PC-3 (cell line): ENCODE measurements at regions not wholly inside any gene's neighbourhood (a gene's known extent, or its start where the extent isn't known, plus 50 kb on each side); places are given as distances from the start of the nearest gene placed in this dataset.

Source experiments
- ATAC-seq: fragments of 200-7000 bp; cut with Tn5 transposase; 2 replicates; pipeline ENCODE4 v1.9.1; 2020; ENCODE audit warnings: mild to moderate bottlenecking, moderate library complexity
- BruUV-seq: library from RNA; stranded (reverse); fragments of 400-500 nt; replicated peaks from 2 replicates; lab custom pipeline; 2021; lab: Mats Ljungman, UMichigan
- CTCF ChIA-PET: fragments of 300-600 bp; sonication (Branson Sonifier 250); formaldehyde crosslinking; loops from one replicate; lab custom pipeline; 2022; ENCODE audit warnings: antibody characterized with exemption; lab: Charles Lee
- POLR2A ChIA-PET: fragments of 300-600 bp; sonication (Branson Sonifier 250); formaldehyde crosslinking; loops from one replicate; lab custom pipeline; 2022; ENCODE audit warnings: antibody characterized with exemption; ENCODE audit not compliant: unreplicated experiment; lab: Charles Lee
- DNase-seq: peaks from one replicate; pipeline ENCODE4 v3.0.0-alpha.2; 2015
- H2AFZ ChIP-seq: fragments of 300-600 bp; sonication (generic); 2 replicates; pipeline ENCODE4 v1.6.0; 2016; ENCODE audit warnings: antibody characterized with exemption, low read length
- H3F3A ChIP-seq: fragments of 300-600 bp; sonication (generic); one replicate; pipeline ENCODE4 v1.6.0; 2017; ENCODE audit warnings: antibody characterized with exemption, low read length, control low read depth, mild to moderate bottlenecking; ENCODE audit not compliant: unreplicated experiment
- H3K27ac ChIP-seq: fragments of 300-600 bp; sonication (generic); 2 replicates; pipeline ENCODE4 v1.5.1; 2016; ENCODE audit warnings: mild to moderate bottlenecking, low read length
- H3K27me3 ChIP-seq: fragments of 300-600 bp; sonication (generic); 2 replicates; pipeline ENCODE4 v1.6.1; 2016; ENCODE audit warnings: low read length, mixed read lengths
- H3K36me3 ChIP-seq: fragments of 300-600 bp; sonication (generic); 2 replicates; pipeline ENCODE4 v1.6.1; 2016; ENCODE audit warnings: low read depth, mixed run types, low read length, mixed read lengths
- H3K4me1 ChIP-seq: fragments of 300-600 bp; sonication (generic); 2 replicates; pipeline ENCODE4 v1.5.1; 2016; ENCODE audit warnings: low read length; ENCODE audit not compliant: insufficient read depth
- H3K4me2 ChIP-seq: fragments of 300-600 bp; sonication (generic); 2 replicates; pipeline ENCODE4 v1.6.0; 2016; ENCODE audit warnings: low read length
- H3K4me3 ChIP-seq: fragments of 300-600 bp; sonication (generic); 2 replicates; pipeline ENCODE4 v1.5.1; 2016; ENCODE audit warnings: mild to moderate bottlenecking, low read length, mixed read lengths
- H3K79me2 ChIP-seq: fragments of 300-600 bp; sonication (generic); 2 replicates; pipeline ENCODE4 v1.6.1; 2017; ENCODE audit warnings: low read length, mixed read lengths
- H3K9ac ChIP-seq: fragments of 300-600 bp; sonication (generic); 2 replicates; pipeline ENCODE4 v1.6.0; 2016; ENCODE audit warnings: mild to moderate bottlenecking, low read length
- H3K9me2 ChIP-seq: fragments of 300-600 bp; sonication (generic); replicated peaks from 2 replicates; pipeline ENCODE4 v1.6.1; 2016; ENCODE audit warnings: mixed run types, low read length, mixed read lengths
- H3K9me3 ChIP-seq: fragments of 300-600 bp; sonication (generic); 2 replicates; pipeline ENCODE4 v1.6.1; 2016; ENCODE audit warnings: low read length, mixed read lengths
- H4K20me1 ChIP-seq: fragments of 300-600 bp; sonication (generic); 2 replicates; pipeline ENCODE4 v1.6.1; 2016; ENCODE audit warnings: low read length, mixed read lengths
- CTCF ChIP-seq: fragments of 300-600 bp; sonication (generic); conservative IDR thresholded peaks from 2 replicates; pipeline ENCODE4 v1.5.1; 2017; ENCODE audit warnings: antibody characterized with exemption, low read depth, mild to moderate bottlenecking, low read length
- EZH2 ChIP-seq: fragments of 300-600 bp; sonication (generic); IDR thresholded peaks from one replicate; pipeline ENCODE4 v1.6.1; 2017; ENCODE audit warnings: antibody characterized with exemption, mild to moderate bottlenecking, low read length; ENCODE audit not compliant: unreplicated experiment
- EZH2phosphoT487 ChIP-seq: fragments of 300-600 bp; sonication (generic); IDR thresholded peaks from 2 replicates; pipeline ENCODE4 v1.6.1; 2018; ENCODE audit warnings: mild to moderate bottlenecking, antibody characterized with exemption, low read length, borderline replicate concordance
- intact Hi-C: fragments of 100-400 bp; cut with micrococcal nuclease; formaldehyde crosslinking; loops from 2 replicates; pipeline ENCODE4 v1.9.0; 2023

- H3F3A ChIP-seq, result no peaks in the 10 kb centered on the region
- no peak for ATAC-seq
- ChIA-PET CTCF (no interaction called here), POLR2A (no interaction called here)
- no peaks in the 10 kb centered on the region for H3K27me3 ChIP-seq
- DNase-seq, result no peak
- H4K20me1 ChIP-seq, result no peaks in the 10 kb centered on the region
- H3K27ac ChIP-seq, result no peak overlapping the region
- TF ChIP-seq EZH2phosphoT487 (no peak), EZH2 (no peak), CTCF (no peak)
- no TSS peak for BruUV-seq
- H3K4me3 ChIP-seq, result no peak overlapping the region
- intact Hi-C loops, result no loop called here
- no peaks in the 10 kb centered on the region for H3K9me3 ChIP-seq
- no peaks in the 10 kb centered on the region for H3K36me3 ChIP-seq
- no peaks in the 10 kb centered on the region for H3K4me1 ChIP-seq
- no peak overlapping the region for H3K9ac ChIP-seq
- no peaks in the 10 kb centered on the region for H3K9me2 ChIP-seq
- no peak overlapping the region for H2AFZ ChIP-seq
- no peaks in the 10 kb centered on the region for H3K79me2 ChIP-seq
- no peak overlapping the region for H3K4me2 ChIP-seq
Observed at GRCh38 chr22:27574651-27575050, 226.9 kb downstream of the MN1 start.

GRCh38 chr22:27575348-27575747, 226.2 kb downstream of the MN1 start:
- ATAC-seq (no peak), DNase-seq (no peak)
- POLR2A ChIA-PET, result no interaction called here
- no peak overlapping the region for H2AFZ ChIP-seq
- intact Hi-C loops, result no loop called here
- H3F3A ChIP-seq, result no peaks in the 10 kb centered on the region
- TF ChIP-seq CTCF (no peak), EZH2phosphoT487 (no peak), EZH2 (no peak)
- no peaks in the 10 kb centered on the region for H3K9me3 ChIP-seq
- H3K4me3 ChIP-seq, result no peak overlapping the region
- no peaks in the 10 kb centered on the region for H4K20me1 ChIP-seq
- CTCF ChIA-PET, result no interaction called here
- no peaks in the 10 kb centered on the region for H3K9me2 ChIP-seq
- H3K9ac ChIP-seq, result no peak overlapping the region
- no TSS peak for BruUV-seq
- H3K27ac ChIP-seq, result no peak overlapping the region
- no peaks in the 10 kb centered on the region for H3K27me3 ChIP-seq
- no peaks in the 10 kb centered on the region for H3K4me1 ChIP-seq
- H3K36me3 ChIP-seq, result no peaks in the 10 kb centered on the region
- H3K79me2 ChIP-seq, result no peaks in the 10 kb centered on the region
- H3K4me2 ChIP-seq, result no peak overlapping the region

- Histone ChIP-seq H3K4me3 (no peak overlapping the region), H3F3A (no peaks in the 10 kb centered on the region), H3K9me3 (no peaks in the 10 kb centered on the region), H4K20me1 (no peaks in the 10 kb centered on the region), H3K27me3 (no peaks in the 10 kb centered on the region), H3K79me2 (no peaks in the 10 kb centered on the region), H3K27ac (no peak overlapping the region), H3K36me3 (no peaks in the 10 kb centered on the region), H3K9me2 (no peaks in the 10 kb centered on the region), H2AFZ (no peak overlapping the region), H3K4me1 (no peaks in the 10 kb centered on the region), H3K4me2 (no peak overlapping the region), H3K9ac (no peak overlapping the region)
- TF ChIP-seq EZH2 (no peak), CTCF (no peak), EZH2phosphoT487 (no peak)
- DNase-seq (peak; percentile 15), ATAC-seq (no peak)
- ChIA-PET POLR2A (no interaction called here), CTCF (no interaction called here)
- intact Hi-C loops, result no loop called here
- BruUV-seq, result no TSS peak
Observed at GRCh38 chr22:27576413-27576812, 225.1 kb downstream of the MN1 start.
